Stimulated activated CD4-positive, alpha-beta T cell treated with anti-CD3 and anti-CD28 coated beads, TNF-alpha, amount 100 ng/mL, for 24 hours (primary cell): ENCODE measurements at regions not wholly inside any gene's neighbourhood (a gene's known extent, or its start where the extent isn't known, plus 50 kb on each side); places are given as distances from the start of the nearest gene placed in this dataset.

Source experiments
- DNase-seq, 3 experiments: peaks; one replicate each; pipeline ENCODE4 v3.0.0-alpha.2; 2020; ENCODE audit warnings: low read depth in 3 of 3

- DNase-seq = no peak
These were observed 51.1 kb downstream of the HYCC1 start for GRCh38 chr7:22962775-22963350.

- no peak for DNase-seq
These were observed 55.2 kb downstream of the HYCC1 start for GRCh38 chr7:22958742-22959141.

- DNase-seq = no peak
These were observed 59.7 kb downstream of the HYCC1 start for GRCh38 chr7:22954251-22954650.

GRCh38 chr7:22952306-22953015 lies 61.5 kb downstream of the HYCC1 start:
- DNase-seq = no peak

GRCh38 chr7:22949944-22950343 lies 64.0 kb downstream of the HYCC1 start:
- no peak for DNase-seq

GRCh38 chr7:22949221-22949620 lies 64.7 kb downstream of the HYCC1 start:
- no peak for DNase-seq

GRCh38 chr7:22948770-22949169 lies 65.2 kb downstream of the HYCC1 start:
- DNase-seq = no peak

GRCh38 chr7:22945584-22945983 lies 68.3 kb downstream of the HYCC1 start:
- DNase-seq = no peak

- DNase-seq = no peak
These were observed 69.4 kb downstream of the HYCC1 start for GRCh38 chr7:22944510-22944909.

- no peak for DNase-seq
These were observed 69.9 kb downstream of the HYCC1 start for GRCh38 chr7:22944022-22944421.

- no peak for DNase-seq
These were observed 71.7 kb downstream of the HYCC1 start for GRCh38 chr7:22942191-22942590.

- DNase-seq = no peak
These were observed 74.1 kb downstream of the HYCC1 start for GRCh38 chr7:22939842-22940241.

- no peak for DNase-seq
These were observed 76.0 kb downstream of the HYCC1 start for GRCh38 chr7:22937946-22938345.

GRCh38 chr7:22936246-22936645 lies 77.7 kb downstream of the HYCC1 start:
- DNase-seq = no peak

GRCh38 chr7:22935269-22935668 lies 78.7 kb downstream of the HYCC1 start:
- no peak for DNase-seq

- no peak for DNase-seq
These were observed 79.4 kb downstream of the HYCC1 start for GRCh38 chr7:22934473-22935065.

GRCh38 chr7:22934023-22934422 lies 79.9 kb downstream of the HYCC1 start:
- DNase-seq = no peak

GRCh38 chr7:22932896-22933295 lies 81.0 kb downstream of the HYCC1 start:
- DNase-seq = no peak

- no peak for DNase-seq
These were observed 82.9 kb downstream of the HYCC1 start for GRCh38 chr7:22931011-22931410.

- DNase-seq = no peak
These were observed 91.6 kb downstream of the HYCC1 start for GRCh38 chr7:22922307-22922706.

GRCh38 chr7:22921386-22922086 lies 92.4 kb downstream of the HYCC1 start:
- DNase-seq = no peak

- DNase-seq = no peak
These were observed 93.3 kb downstream of the HYCC1 start for GRCh38 chr7:22920672-22921071.

GRCh38 chr7:22913158-22913557 lies 90.5 kb upstream of the TOMM7 start:
- no peak for DNase-seq
